ENCODE measurements at regions not wholly inside any gene's neighbourhood (a gene's known extent, or its start where the extent isn't known, plus 50 kb on each side); places are given as distances from the start of the nearest gene placed in this dataset.

GRCh38 chr7:50851451-50851850, 68.8 kb upstream of the GRB10 start:
- H3K9me3 ChIP-seq (ENCODE audit: control insufficient read depth, low read depth, low read length) = no peaks in the 10 kb centered on the region
- Mint-ChIP-seq H3K4me1 (no peaks in the 10 kb centered on the region), H3K9me3 (peaks cover 4% of the 10 kb centered on the region in 2 experiments; a peak in 3 of 5 replicates), H3K36me3 (ENCODE audit: insufficient read depth in 1 of 3, low read depth in 3 of 3) (no peaks in the 10 kb centered on the region; a peak in 1 of 7 replicates), H3K27ac (no peak overlapping the region), H3K4me3 (no peak overlapping the region), H3K27me3 (ENCODE audit: low read depth) (peaks cover 4% of the 10 kb centered on the region)
- DNase-seq = no peak
- no peak overlapping the region for H3K4me2 ChIP-seq (ENCODE audit: insufficient read depth, insufficient read length, low read length)
- H3T11ph ChIP-seq (ENCODE audit: low read length) = no peak overlapping the region
- H2BK15ac ChIP-seq (ENCODE audit: low read depth, low read length) = no peak overlapping the region
- H3K23me2 ChIP-seq (ENCODE audit: insufficient read length, low read depth, low read length, poor library complexity, severe bottlenecking) = no peaks in the 10 kb centered on the region
- no peak overlapping the region for H2BK120ac ChIP-seq (ENCODE audit: low read depth, low read length, poor library complexity, severe bottlenecking)
- H3K23ac ChIP-seq (ENCODE audit: insufficient read length, low read depth, low read length) = no peak overlapping the region
- H4K8ac ChIP-seq (replicated peaks; ENCODE audit: insufficient read length, low read depth, low read length) = no peak overlapping the region
- H2AK5ac ChIP-seq (ENCODE audit: insufficient read length, low read length) = no peak overlapping the region
- H3K18ac ChIP-seq (ENCODE audit: insufficient read length, low read depth, low read length) = no peak overlapping the region
- H3K79me1 ChIP-seq (ENCODE audit: insufficient read depth, low read depth, low read length, poor library complexity, severe bottlenecking) = no peaks in the 10 kb centered on the region
- H4K20me1 ChIP-seq (ENCODE audit: control insufficient read depth, insufficient read depth, insufficient read length) = no peaks in the 10 kb centered on the region
- no peak overlapping the region for H2BK12ac ChIP-seq (ENCODE audit: insufficient read length, low read depth, low read length)
- H3K56ac ChIP-seq (ENCODE audit: insufficient read length, low read depth, low read length) = no peak overlapping the region
- H3K27me3 ChIP-seq (ENCODE audit: insufficient read depth, low read length) = no peaks in the 10 kb centered on the region
- H2BK20ac ChIP-seq (ENCODE audit: low read depth, low read length, poor library complexity, severe bottlenecking) = no peak overlapping the region
- no peak overlapping the region for H2BK5ac ChIP-seq (ENCODE audit: insufficient read length, low read length)
- WGBS (ENCODE audit: extremely low coverage, insufficient read length, low lambda C conversion rate) = no CpG with 5 or more reads among the region's 7 CpGs
- no peak overlapping the region for H3K14ac ChIP-seq (ENCODE audit: insufficient read depth, low read length)
- no peak overlapping the region for H2AFZ ChIP-seq (ENCODE audit: low read length)
- H3K9ac ChIP-seq (ENCODE audit: extremely low read depth, insufficient read length, low read length) = no peak overlapping the region
- H3K27ac ChIP-seq (ENCODE audit: insufficient read length, low read depth, low read length) = no peak overlapping the region
- H4K91ac ChIP-seq (ENCODE audit: insufficient read length, low read depth, low read length) = no peak overlapping the region
- H4K5ac ChIP-seq (ENCODE audit: insufficient read length, low read depth, low read length) = no peak overlapping the region
- H3K79me2 ChIP-seq (ENCODE audit: insufficient read depth, low read length) = no peaks in the 10 kb centered on the region
- no peak for TF ChIP-seq CTCF (conservative IDR thresholded peaks at IDR 0.05)
- H3K4me1 ChIP-seq (ENCODE audit: insufficient read depth, low read length) = no peaks in the 10 kb centered on the region
- no peak overlapping the region for H3K4ac ChIP-seq (ENCODE audit: low read depth, low read length)

All from H9 (cell line).